Thyroid gland (tissue), 4 donors: ENCODE measurements at regions not wholly inside any gene's neighbourhood (a gene's known extent, or its start where the extent isn't known, plus 50 kb on each side); places are given as distances from the start of the nearest gene placed in this dataset.

Experiments
- POLR2A ChIP-seq, 2 donors: fragments of 450-650 bp; IDR thresholded peaks; one replicate each; pipeline ENCODE4 v1.6.1; 2017; ENCODE audit warnings: antibody characterized with exemption in 2 of 2, mild to moderate bottlenecking in 2 of 2, moderate library complexity in 1 of 2
- TF ChIP-seq, protein P1 (sequence below), 6 experiments: fragments of 200-600 bp in 3 of 6; fragments of 450-650 bp in 3 of 6; sonication (generic) in 3 of 6; IDR thresholded peaks; one replicate each; pipeline ENCODE4 v1.5.1; 2016 to 2019; ENCODE audit warnings: antibody characterized with exemption in 6 of 6, mild to moderate bottlenecking in 2 of 6, inconsistent platforms in 1 of 6, moderate library complexity in 1 of 6

DNA sequence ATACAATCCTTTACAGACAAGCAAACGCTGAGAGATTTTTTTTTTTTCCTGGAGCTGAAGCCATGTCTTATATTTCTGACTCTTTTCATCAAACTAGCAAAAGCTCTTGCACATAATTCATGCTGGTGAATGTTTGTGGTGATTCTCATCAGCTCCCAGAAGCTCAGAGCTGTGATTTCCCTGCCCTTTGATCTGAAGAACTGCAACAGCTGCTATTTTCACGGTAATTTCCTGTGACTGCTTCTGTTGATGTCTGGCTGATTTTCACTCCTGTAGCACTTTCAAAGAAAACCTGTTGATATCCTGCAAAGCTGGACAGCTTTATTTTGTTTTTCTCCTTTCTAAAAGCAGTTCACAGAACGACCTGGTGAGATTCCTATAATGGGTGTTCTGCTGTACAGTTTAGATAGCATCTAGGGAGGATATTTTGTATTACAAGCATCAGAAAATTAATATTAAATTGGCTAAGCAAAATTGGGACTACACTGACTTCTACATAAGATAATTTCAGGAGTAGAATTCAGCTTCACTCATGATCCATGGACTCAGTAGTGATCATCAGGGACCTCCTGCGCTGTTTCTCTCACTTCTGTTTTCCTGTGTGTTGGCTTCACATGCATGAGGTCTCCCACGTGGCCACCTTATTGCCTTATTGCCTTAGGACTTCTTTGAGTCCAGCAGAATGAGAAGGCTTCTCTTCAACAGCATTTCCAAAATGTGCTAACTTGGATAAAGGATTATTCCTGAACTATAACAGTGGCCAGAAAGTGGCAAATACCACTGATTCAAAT is 1111.6 kb upstream of the SORCS1 start:
- no peak for TF ChIP-seq POLR2A (IDR thresholded peaks at IDR 0.05)
- TF ChIP-seq, protein P1, sequence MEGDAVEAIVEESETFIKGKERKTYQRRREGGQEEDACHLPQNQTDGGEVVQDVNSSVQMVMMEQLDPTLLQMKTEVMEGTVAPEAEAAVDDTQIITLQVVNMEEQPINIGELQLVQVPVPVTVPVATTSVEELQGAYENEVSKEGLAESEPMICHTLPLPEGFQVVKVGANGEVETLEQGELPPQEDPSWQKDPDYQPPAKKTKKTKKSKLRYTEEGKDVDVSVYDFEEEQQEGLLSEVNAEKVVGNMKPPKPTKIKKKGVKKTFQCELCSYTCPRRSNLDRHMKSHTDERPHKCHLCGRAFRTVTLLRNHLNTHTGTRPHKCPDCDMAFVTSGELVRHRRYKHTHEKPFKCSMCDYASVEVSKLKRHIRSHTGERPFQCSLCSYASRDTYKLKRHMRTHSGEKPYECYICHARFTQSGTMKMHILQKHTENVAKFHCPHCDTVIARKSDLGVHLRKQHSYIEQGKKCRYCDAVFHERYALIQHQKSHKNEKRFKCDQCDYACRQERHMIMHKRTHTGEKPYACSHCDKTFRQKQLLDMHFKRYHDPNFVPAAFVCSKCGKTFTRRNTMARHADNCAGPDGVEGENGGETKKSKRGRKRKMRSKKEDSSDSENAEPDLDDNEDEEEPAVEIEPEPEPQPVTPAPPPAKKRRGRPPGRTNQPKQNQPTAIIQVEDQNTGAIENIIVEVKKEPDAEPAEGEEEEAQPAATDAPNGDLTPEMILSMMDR (IDR thresholded peaks at IDR 0.05): no peak
